ENCODE measurements at regions not wholly inside any gene's neighbourhood (a gene's known extent, or its start where the extent isn't known, plus 50 kb on each side); places are given as distances from the start of the nearest gene placed in this dataset.

DNA sequence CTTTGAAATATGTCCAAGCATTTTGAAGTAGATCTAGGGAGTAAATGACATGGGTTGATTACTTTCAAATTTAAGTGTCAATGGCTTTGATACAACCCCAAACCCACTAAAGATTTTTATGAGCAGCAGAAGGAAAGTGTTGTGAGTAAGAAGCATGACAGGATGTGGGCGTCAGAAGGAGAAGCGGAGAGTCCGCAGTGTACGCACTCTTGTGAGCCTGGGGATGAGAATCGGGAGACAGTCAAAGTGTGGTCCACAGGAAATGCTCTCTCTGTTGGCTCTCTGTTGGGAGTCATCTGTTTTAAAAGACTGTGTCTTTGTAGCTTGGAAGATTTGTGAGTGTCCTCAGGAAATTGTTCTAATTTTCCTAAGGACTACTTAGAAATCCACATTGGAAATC lies 629.8 kb upstream of the ADARB2 start:
- TF ChIP-seq, protein P1, sequence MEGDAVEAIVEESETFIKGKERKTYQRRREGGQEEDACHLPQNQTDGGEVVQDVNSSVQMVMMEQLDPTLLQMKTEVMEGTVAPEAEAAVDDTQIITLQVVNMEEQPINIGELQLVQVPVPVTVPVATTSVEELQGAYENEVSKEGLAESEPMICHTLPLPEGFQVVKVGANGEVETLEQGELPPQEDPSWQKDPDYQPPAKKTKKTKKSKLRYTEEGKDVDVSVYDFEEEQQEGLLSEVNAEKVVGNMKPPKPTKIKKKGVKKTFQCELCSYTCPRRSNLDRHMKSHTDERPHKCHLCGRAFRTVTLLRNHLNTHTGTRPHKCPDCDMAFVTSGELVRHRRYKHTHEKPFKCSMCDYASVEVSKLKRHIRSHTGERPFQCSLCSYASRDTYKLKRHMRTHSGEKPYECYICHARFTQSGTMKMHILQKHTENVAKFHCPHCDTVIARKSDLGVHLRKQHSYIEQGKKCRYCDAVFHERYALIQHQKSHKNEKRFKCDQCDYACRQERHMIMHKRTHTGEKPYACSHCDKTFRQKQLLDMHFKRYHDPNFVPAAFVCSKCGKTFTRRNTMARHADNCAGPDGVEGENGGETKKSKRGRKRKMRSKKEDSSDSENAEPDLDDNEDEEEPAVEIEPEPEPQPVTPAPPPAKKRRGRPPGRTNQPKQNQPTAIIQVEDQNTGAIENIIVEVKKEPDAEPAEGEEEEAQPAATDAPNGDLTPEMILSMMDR (conservative IDR thresholded peaks at IDR 0.05; ENCODE audit: low read length): no peak
- TF ChIP-seq EZH2phosphoT487 (IDR thresholded peaks at IDR 0.05; ENCODE audit: borderline replicate concordance, low read depth, low read length): no peak
